ENCODE measurements at regions not wholly inside any gene's neighbourhood (a gene's known extent, or its start where the extent isn't known, plus 50 kb on each side); places are given as distances from the start of the nearest gene placed in this dataset.
A peak's percentile ranks its signal among the peaks of the same experiment; 100 is the strongest.

DNA sequence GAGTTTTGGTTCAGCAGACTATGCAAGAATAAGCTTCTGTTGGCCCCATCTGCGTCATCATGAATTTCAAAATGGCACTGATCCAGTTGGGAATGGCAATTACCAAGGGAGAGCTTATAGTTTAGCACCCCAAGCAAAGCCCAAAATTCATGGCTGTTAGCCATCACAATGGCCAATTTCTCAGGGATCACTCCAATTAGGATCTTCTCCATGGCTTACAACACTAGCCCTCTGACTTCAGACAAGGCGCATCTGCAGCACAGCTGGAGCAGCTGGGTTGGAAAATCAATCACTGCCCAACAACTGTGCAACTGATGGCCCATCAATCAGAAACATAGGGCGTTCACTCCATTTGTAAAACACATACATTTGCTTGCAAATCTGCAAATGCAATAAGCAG lies 273.6 kb downstream of the SRBD1 start:
- DNase-seq (ENCODE audit: low read depth in 2 of 2) = no peak

DNA sequence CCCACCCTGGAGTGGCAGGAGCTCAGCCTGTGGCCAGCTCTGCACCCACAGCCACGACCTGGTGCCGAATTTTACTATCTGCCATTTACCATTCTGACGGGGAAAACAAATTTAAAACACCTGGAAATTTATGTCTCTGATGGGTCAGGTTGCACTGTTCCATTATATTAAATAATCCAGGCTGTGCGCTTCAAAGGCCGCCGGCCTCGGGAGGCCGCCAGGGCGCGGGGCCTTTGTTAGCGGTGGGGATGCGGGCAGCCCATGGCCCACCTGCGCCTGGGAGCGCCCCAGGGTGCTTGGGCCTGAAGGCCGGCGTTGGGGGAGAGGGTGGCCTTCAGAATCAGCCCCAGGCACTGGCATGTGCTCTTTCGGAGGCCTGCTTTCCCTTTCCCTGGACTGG lies 276.9 kb downstream of the SRBD1 start:
- DNase-seq (ENCODE audit: low read depth in 2 of 2) = no peak

DNA sequence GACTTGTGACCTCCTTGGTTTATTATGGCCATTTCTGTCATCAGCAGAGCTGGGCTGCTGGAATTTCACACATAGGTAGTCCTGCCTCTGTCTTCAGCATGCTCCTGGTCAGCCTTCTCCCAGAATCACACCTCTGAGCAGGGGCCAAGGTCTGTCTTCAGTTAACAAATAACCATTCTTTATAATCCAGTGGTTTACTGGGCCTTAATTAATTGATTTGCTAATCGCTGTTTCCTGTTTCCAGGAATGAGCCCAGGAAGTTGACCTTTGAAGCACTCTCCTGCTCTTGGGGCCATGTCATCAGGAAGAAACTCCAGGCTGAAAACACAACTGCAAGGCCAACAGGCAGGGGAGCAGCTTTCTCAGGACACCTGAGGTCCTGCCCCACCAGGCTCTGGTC lies 278.5 kb downstream of the SRBD1 start:
- no peak for DNase-seq (ENCODE audit: low read depth in 2 of 2)

DNA sequence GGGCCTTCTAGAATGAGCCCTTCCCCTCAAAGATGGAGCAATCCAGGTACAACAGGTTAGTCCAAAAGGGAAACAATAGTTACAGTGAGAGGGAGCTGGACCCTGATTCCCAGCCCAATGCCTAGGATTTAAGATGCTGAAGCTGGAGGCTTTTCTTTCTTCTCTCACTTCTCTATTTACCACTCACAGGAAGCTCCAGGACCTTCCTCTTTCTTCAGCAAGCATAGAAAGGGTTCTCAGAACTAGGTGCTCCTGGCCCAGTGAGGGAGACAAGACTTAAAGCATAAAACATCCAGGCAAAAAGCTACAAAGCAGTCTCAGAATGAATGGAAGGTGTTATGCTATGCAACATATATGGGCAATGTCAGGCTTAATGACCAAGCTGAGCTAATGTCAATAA lies 279.0 kb downstream of the SRBD1 start:
- DNase-seq (ENCODE audit: low read depth in 2 of 2) = no peak

DNA sequence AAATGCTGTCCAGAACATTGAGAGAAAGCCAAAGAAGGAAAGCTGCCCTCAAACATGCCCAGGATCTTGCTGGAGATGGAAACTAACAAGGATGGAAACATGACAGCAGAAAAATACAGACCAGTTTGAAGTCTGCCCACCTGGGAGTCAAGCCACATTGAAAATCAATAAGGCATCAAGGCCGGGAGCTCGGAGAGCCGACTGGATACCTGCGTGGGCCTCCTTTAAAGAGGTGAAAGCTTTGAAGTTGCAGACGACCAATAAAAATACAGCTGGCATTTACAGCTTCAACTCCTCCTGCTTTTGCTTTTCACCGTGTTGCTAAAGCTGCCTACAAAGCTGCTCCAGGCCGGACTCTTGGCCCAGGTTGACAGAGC lies 279.7 kb downstream of the SRBD1 start:
- no peak for DNase-seq (ENCODE audit: low read depth in 2 of 2)

DNA sequence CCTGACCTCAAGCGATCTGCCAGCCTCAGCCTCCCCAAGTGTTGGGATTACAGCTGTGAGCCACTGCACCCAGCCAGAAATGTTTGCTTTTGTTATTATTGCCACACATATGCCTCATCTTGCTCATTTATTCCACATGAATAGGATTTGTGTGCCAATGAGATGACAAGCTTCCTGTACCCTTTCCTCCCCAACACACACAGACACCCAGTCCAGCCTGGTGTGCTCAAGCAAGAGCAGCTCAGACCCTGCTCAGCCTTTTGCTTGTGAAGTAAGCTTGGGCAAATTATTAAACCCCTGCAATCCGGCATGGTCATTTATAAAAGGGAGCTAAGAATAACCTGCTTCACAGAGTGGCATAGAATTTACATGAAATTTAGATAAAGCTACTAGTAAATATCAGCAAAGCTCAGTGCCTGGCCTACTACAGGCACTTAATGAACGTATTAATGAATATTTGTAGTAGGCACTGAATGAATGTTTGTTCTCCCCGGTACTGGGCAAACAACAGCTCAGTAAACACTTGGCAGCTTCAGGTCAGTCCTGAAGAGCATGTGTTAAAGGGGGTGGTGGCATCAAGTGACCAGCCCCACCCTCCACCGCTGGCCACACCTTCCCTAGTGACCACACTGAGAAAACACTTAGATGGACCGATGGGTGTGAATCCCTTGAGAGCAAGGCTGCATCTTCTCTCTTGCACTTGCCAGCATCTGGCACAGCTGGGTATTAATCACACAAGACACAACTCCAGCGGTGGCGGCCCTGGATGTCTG lies 280.2 kb downstream of the SRBD1 start:
- DNase-seq (ENCODE audit: low read depth in 2 of 2) = peak; percentile 68 to 91

DNA sequence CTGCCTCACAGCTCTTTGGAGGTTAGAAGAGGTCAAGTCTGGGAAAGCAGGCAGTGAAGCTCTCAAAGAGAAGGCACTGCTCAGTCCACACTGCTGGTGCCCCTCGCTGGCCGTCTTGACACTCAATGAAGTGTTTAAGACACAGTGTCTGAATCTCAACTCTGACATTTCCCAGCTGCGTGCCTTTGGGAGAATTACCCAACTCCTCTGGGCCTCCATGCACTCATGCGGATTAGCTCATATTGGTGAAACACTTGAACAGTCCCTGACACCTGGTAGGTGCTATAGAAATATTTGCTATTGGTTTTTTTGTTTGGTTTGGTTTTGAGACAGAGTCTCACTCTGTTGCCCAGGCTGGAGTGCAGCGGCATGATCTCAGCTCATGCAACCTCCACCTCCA lies 281.0 kb downstream of the SRBD1 start:
- no peak for DNase-seq (ENCODE audit: low read depth in 2 of 2)

DNA sequence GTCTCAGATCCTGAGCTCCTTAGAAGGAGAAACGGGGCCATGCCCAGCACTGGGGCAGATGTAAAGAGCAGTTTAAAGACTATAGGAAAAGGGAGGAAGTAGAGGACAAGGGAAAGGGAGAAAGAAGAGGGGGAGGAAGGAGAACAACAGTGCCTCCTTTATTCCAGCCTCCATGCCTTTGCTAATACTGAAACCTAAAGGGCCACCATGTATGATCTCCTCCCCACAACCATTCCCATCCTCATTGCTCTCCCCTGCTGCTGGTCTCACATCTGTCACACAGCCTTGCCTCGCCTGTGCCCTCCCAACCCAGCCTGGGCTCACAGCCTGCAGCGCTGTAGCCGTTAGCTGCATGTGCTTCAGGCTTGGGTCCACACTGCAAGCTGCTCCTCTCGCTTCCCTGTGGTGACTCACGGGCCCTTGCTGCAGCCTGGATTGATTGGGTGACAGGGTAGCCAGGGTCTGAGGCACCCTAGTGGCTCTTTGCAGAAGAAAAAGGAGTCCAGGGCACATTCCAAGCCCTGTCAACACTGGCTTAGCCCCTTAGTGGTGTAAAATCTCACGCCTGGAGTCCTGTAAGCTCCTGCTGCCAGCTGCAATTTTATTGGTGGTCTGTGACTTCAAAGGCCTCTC lies 281.9 kb downstream of the SRBD1 start:
- peak in 1 of 2 donors; percentile 37 for DNase-seq (ENCODE audit: low read depth in 2 of 2)

DNA sequence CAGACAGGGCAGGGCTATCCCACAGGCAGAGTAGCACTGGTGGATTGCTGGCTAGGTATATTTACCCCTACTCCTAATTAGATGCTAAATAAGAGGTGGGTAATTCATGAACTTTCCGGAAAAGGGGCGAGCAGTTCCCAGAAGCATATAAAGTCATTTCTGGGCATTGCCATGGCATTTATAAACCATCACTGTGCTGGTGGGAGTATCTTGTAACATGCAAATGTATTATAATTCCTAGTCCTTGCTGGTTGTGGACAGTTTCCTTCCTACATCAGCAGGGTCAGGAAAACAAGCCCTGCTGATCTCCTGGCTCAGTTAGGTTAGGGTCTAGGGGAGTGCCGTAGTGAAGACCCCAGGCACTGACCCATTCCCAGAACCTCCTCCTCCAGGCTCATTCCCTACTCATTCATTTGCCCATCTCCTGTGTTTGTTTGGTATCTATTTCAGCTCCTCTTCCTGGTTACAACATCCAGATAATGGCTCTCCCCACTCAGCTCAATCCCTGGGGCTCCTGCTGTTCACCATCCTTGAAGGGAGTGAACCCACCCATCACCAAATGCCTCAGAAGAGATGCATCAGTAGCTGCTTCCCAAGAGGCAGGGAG lies 282.7 kb downstream of the SRBD1 start:
- DNase-seq (ENCODE audit: low read depth in 2 of 2) = no peak

DNA sequence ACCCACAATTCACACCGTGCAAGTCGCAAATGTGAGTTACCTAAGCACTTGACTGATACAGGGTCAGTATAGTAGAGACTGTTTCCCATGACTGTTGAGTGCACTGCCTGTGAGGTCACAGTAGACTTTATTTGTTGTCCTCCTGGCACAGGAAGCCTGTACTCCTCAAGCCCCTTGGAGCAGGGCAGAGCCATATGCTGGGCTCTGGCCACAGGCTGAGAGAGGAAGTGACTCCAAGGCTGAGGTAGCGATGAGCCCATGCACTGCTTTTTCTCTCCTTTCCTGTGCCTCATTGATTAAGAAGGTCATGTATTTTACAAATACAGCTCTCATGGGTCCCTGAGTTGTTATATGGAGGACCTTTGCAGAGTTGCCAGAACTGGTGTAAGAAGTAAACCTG lies 287.7 kb downstream of the SRBD1 start:
- peak in 1 of 2 donors; percentile 75 for DNase-seq (ENCODE audit: low read depth in 2 of 2)

DNA sequence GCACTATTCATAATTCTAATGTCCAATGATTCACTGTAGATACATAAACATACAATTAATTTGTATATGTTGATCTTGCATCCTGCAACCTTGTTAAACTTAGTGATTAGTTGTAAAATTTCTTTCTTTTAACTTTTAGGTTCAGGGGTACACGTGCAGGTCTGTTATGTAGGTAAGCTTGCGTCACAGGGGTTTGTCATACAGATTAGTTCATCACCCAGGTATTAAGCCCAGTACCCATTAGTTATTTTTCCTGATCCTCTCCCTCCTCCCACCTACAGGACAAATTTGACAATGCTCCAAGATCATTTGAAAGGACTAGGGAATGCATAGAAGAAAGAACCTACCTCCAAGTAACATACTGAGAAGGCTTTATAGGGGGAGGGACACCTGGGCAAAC lies 290.1 kb downstream of the SRBD1 start:
- no peak for DNase-seq (ENCODE audit: low read depth in 2 of 2)

DNA sequence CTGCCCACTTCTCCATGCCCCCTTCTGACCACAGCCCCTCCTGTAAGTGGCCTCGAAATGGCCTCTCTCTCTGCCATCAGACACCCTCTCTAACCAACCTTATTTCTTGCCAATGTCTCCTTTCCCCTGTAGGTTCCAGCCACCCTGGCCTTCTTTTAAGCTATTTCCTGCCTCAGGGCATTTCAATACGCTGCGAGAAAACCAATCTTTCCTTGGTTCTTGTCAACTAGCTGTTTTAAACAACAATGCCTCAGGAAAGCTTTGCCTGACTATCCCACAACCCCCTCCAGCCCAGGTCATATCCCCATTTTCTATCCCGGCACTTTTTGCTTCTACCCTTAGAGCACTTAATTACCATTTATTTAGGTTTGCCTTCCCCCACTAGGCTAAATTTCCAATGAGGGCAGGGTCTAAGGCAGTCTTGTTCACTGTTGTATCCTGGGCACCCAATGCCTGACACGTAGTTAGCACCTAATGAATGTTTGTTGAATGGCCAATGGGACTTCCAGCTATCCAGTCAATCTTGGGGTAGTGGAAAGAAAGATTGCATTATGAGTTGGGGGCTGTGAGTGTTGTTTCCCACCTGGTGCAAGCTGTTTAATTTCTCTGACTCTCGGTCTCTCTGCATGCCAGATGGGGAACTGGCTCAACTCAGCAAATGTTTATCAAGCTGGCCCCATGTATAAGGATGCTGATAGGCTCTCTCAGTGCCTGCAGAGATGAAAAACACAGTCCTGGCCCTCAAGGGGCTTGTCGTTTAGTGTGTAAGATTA lies 291.2 kb downstream of the SRBD1 start:
- DNase-seq (ENCODE audit: low read depth in 2 of 2) = no peak

DNA sequence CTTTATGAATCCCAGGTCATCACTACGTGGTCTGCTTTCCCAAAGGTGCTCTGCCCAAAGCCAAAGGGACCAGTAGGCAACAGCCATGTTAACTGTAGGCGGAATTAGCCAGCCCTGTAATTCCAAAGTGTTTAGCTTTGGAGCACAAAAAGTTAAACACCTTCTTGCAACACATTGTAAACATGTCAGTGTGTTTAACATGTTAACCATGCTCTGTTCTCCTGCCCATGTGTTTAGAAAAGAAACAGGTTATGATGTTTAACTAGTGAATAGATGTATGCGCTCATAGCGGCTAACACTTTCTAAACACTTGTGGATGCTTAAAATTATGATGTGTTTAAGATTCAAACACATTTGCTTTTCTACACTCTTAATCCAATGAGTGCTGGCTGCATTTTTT lies 292.4 kb downstream of the SRBD1 start:
- no peak for DNase-seq (ENCODE audit: low read depth in 2 of 2)

DNA sequence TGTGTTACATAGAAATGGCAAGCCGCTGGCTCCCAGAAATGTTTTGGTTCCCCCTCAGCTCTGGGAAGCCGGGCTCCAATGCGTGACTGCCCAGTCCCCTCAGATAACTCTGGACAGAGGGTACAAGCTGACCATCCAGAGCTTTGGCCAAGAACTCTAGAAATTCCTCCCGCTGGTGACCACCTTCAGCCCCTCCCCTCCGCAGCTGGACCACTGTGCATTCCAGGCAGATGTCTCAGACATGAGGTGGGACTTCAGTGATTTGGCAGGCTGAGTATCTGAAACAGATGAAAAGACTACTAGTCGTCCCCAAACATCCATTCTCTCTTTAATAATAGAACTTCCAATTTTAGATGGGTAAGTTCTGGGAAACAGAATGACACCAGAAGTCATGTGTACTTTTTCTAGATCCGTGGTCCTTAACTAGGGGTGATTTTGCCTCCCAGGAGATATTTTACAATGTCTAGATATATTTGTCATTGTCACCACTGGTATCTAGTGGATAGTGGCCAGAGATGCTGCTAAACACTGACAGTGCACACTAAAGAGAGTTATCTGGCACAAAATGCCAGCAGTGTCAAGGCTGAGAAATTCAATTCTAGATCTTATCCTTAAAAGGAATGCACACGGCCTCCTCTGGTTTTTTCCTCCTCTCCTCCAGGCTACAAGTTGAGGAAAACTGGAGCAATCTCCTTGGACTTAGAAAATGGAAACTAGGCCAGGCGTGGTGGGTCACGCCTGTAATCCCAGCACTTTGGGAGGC lies 294.3 kb downstream of the SRBD1 start:
- DNase-seq (ENCODE audit: low read depth in 2 of 2) = no peak

DNA sequence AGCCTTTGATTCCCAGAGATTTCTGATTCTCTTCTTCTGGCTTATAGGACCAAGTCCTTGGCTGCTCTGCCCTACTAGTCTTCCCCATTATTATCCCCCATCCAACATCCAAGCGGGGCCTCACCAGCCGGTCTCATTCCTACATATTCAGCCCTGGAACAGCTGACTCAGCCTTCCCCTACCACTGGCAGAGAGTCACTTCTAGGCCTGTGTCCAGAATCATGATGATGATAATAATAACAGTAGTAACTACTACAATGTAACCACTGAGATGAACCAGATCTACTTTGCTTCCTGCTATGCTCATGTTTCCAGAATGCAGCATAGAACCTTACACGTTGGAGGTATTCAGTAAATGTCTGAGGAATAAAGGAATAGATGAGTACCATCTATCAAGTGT lies 295.2 kb downstream of the SRBD1 start:
- peak; percentile 69 to 78 for DNase-seq (ENCODE audit: low read depth in 2 of 2)

DNA sequence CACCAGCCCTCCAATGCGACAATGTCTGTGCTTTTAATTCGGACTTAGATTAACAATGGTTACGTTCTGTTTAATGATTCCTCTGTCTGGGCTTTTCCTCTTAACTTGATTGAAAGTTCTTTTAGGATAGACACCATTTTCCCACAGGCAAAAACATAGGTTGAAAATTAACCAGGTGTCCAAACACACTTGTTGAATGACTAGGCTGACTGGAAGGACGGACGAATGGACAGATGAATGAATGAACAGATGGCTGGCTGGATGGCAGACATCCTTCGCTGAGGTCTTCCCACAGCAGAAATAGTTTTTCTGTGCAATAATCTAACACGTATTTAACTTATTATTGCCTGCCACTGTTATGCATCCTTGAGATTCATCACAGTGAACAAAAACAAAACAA lies 298.8 kb downstream of the SRBD1 start:
- no peak for DNase-seq (ENCODE audit: low read depth in 2 of 2)

DNA sequence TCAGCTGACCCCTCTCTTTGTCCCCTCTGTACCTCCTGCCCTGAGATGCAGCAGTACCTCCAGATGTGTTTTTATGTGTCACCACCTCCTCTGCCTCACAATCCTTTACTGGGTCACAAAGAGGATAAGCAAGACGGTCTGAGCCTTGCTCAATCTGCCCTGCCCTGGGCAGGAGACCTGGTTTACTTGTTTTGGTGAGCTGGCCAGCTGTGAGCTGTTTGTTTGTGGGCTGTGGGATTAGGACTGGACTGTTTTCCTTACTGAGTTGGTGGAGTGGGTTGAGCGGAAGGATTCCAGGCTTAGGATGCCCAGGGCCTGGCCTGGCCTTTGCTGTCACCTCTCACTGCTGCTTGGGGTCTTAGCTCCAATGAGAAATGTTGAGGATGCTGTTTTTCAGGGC lies 299.5 kb downstream of the SRBD1 start:
- no peak for DNase-seq (ENCODE audit: low read depth in 2 of 2)

DNA sequence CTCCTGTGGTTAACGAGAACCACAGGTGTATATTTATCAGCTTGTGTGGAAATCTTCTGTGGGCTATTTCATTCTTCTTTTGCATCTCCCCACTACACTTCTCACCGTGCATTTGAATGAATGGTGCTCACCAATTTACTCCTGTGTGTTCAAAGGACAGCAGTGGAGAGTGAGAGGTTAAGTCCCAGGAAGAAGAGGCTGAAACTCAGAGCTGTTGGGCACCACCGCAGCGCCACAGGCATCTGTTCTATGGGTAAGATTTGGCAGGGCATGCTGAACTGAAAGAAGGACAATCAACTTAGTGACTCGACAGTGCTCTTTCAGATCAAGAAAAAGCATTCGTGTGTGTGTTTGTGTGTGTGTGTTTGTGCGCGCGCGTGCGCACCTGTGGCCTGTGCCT lies 297.9 kb upstream of the SIX2 start:
- DNase-seq (ENCODE audit: low read depth in 2 of 2) = no peak

DNA sequence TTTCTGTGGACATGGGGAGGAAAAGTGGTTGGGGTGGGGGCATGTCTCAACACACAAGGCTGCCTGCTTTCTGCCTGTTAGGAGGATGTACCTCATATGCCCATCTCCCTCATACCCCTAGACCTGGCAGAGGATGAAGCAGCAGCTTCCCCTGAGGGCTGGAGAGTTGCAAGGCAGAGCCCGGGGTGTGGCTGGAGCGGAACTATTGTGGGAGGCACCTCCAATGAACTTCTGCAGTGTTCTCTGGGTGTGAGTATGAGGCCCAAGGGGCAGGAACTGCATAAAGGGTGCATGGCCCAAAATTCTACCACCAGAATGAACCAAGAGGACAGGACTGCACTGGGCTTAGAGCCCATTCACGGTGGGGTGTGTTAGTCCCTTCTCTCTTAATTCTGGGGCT lies 296.3 kb upstream of the SIX2 start:
- no peak for DNase-seq (ENCODE audit: low read depth in 2 of 2)

DNA sequence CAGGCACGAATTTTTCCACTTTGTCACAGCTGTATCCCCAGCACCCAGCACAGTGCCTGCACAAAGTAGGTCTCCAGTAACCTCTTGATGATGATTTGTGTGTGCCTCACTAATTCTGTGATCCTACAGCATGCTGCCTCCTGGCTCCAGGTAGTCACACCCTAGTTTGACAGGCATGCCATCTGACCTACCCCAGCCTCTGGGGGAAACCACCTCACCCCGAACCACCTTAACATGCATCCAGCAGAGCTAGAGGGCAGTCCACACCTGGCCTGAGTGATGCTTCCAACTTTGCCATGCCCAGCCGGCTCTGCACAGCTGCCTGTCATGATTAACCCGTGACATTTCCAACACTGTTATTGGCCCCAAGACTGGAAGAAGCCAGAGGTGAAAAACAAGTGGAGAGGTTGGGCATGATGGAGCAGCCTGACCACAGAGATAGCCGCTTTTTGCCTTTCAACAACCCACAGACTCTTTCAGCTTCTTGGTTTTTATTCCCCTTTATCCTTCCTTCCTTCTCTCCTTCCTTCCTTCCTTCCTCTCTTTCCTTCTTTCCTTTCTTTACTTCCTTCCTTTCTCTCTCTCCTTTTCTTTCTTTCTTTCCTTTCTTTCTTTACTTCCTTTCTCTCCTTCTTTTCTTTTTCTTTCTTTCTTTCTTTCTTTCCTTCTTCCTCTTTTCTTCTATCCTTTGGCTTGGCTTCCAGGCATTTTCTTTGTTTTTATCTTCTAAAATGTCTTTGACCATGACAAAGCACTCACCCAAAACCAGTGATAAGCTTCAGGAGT lies 294.4 kb upstream of the SIX2 start:
- DNase-seq (ENCODE audit: low read depth in 2 of 2) = no peak
